ENCODE measurements at regions not wholly inside any gene's neighbourhood (a gene's known extent, or its start where the extent isn't known, plus 50 kb on each side); places are given as distances from the start of the nearest gene placed in this dataset.

DNA sequence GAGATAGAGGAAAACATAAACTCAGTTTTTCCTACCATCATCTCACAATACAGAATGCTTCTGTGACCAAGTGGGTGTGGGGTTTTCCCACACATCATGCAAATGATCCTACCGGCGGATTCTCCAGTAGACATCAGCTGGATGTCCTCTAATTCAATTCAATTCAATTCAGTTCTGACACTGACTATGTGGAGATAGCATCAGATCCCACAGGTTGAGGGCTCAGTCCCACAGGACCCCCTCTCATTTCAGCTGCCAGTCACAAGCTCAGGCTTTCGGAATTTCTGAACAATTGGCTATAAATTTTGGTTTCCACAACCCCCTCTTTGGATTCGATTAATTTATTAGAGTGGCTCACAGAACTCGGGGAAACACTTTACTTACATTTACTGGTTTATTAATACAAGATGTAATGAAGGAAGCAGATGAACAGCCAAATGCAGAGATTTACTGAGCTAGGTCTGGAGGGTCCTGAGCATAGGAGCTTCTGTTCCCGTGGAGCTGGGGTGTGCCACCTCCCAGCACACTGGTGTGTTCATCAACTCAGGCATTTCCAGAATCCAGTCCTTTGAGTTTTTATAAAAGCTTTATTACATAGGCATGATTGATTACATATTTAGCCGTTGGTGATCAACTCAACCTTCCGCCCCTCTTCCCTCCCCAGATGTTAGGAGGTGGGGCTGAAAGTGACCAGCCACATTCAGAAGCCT lies 350.1 kb downstream of the MYCN start:
- no peak for DNase-seq

DNA sequence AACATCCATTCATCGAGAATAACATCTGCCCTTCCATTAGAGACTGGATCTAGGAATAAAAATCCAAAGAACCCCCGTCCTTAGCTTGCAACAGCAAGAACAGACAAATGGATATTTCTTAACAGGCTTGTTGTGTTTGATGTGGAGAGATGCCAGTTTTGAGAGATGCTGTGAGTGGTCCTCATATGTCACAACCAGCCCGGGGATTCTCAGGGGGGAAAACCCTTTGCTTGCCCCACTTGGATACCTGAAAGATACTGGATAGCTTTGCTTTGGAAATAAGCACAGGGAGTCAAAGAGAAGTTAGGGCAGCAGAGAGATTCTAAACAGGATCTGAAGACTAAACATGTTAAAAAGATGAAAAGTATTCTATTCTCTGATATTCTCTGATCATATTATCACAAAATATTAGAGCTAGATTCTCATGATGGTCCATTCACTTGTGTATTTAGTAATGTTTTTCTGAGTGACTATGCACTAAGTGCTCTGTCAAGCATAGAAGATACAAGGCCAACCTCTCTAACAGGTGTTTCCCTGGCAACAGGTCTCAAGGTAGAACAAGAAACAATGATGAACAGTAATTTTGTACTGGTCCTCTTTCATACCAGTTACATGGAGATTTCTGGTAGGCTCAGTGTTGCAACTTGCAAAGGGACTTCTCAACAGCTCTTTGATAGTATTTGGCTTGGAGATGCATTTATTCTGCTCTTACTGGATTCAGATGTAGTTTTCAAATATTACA lies 348.2 kb downstream of the MYCN start:
- DNase-seq = no peak

DNA sequence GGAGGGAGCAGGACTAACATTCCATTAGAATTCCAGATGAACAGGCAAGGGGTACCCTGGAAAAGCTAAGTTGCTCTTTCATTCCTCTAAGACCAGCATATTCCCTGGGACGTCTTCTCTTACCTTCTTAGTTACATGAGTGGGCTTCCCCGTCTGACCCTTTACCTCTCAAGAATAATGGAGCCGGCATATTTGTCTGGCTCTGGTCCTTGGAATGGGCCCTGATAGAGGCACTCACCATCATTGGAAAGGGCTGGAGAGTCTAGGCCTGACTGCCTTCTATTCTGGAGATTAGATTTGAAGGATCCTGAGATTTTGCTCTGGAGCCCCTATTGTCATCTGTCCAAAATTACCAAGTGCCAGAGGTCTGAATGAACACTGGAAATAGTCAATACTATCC lies 347.5 kb downstream of the MYCN start:
- no peak for DNase-seq

DNA sequence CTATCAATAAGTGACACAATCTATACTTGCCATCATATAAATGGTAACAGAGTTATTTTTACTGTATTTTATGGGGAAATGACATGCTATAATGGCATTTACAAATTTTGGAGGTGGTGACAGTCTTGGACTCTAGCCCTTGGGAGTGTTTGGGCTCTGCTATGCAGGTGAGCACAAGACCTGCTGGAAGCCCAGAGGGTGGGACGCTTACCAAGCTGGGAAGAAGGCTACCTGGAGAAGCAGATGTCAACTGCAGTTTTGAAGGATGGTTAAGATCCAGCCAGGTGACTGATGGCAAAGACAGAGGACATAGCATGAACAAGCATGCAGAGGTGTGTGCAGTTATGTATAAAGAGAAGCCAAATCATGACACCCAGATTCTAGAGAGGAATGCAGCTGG lies 346.9 kb downstream of the MYCN start:
- no peak for DNase-seq

DNA sequence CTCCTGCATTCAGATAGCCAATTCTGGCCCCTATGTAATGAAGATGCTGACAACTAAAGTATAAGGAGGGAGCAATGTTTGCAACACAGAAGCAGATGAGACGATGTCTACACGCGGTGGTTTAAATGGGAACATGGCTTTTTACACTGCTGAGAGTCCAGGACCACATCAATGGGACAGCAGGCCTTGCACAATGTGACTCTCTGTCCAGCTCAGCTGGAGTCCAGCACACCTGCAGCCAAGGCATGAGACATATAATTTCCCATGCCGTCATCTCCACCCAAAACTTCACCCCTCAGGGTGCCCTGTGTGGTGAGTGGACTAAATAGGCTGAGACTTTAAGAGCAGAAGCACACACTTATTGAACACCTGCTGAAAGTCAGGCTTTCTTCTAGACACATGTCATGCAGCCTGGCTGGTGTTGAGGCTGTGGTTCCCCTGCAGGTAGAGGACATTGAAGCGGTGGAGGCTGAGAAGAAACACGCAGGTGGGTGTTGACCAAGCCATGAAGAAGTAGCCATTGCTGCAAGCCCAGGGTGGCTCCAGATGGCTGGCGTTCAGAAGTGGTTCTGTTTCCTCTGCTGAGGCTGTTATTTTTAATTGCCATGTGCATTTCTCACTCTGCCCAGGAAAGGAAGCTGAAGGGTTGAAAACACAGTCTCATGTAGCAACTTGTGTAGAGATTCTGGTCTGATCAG lies 345.6 kb downstream of the MYCN start:
- DNase-seq = no peak

DNA sequence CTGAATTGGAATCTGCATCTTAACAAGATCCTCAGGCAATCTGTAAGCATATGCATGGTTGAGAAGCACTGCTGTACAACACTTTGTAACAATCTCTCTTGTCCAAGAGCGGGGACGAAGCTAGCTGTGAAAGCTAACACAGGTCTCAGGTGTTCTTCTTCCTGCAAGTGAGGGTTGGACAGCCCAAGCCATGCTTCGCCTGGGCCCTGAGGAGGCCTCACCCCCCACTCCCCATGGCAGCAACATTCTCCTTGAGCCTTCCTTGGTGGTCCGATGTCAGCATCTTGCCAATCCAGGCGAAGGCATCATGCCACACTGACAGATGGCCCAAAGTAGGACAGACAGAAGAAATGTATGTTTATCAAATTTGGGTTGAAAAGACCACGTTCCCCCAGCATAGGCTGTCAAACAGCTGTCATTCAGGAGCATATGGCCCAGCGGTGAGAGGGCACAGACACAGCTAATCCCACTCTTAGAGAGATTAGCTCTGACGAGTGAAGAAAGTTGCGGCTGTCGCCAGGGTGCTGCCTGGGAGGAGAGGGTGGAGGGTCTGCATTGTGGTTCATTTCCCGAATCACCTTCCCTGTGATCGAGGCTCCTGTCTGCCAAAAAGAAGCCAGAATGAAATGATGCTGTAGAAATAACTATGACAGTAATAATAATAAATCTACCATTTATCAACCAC lies 344.7 kb downstream of the MYCN start:
- no peak for DNase-seq

DNA sequence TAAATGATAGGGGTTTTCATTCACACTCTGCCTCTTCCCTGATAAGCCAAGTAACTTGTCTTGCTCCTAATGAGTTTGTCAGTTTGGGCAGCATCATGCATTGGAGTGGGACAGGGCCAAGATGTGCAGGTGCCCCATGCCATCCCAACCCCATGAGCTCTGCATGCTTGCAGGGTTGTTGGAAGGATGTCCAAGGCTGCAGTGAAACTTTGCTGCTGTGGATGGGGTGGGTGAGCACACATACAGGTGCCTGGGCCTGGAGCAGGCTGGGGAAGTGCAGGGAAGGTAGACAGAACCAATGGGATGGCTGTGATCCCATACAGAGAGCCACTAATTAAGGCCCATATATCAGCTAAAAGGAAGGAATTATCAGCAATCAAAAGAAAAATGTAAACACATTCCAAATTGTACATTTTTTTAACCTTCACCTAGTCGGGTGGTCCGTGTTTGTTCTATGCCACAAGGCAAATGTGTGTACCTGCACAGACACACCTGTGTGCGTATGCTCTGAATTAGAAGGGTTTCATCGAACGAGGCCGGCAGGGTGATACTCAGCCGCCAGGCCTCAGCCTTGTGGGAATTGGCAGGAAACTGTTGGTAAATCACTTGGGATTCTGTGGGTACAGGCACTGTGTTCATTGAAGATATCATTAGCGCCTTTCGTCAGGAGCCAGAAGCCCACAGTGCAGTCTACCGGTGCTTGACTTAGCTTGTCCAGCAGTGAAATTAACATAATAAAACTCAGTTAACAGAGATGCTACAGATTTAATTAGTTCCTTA lies 342.9 kb downstream of the MYCN start:
- DNase-seq = no peak

DNA sequence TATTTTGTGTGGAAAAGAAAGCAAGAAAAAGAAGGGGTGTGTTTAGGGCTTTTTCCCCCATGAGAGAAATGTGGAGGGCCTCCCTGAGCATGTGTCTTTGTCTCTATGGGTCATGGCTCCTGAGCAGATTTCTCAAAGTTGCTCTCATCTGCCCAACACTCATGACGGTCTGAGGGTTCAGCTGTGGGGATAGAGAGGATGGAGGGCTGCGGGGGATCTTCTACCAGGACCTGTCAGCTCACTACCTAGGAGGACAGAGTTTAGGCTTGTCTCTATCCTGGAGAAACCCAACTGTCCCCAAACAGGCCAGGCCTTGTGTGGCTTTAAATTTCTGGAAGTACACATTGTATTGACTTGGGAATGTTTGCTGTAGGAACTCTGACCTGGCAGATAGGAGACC lies 342.2 kb downstream of the MYCN start:
- DNase-seq = no peak

DNA sequence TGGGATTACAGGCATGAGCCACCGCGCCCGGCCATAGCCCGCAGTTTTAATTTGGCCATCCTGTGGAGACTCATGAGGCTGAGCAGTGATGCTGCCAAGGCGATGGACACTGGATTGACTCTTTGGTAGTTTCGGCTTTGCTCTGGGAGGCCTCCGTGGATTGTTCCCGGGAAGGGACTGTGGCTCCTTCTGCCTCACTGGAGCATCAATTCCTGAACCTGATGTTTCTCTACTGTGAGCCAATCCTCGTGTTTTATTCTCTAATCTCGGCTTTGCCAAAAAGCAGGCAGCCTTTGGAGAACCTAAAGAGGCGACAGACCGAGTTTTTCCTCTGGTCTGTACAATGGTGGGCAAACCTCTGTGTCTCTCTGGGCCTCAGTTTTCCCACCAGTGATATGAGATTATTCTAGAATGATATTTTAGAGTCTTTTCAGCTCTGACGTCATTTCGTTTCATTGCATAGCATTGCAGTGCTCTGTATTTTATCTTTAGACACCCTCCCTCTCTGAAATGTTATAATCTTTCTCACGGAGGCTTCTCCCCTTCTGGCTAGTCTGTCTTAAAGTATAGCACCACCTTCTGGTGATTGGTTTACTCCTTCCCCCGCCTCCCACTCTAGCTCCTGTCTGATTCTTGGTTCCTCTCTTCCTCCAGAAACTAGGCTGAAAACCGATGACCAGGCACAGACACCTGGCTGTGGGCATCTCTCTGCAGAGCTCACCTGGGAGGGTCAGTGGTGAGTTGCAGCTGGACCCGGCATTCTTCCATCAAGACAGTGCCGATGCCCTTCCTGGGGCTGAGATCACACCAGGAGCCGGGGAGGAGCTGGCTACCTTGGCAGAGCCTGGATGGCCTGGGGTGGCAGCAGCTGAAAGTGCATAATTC lies 341.3 kb downstream of the MYCN start:
- no peak for DNase-seq

DNA sequence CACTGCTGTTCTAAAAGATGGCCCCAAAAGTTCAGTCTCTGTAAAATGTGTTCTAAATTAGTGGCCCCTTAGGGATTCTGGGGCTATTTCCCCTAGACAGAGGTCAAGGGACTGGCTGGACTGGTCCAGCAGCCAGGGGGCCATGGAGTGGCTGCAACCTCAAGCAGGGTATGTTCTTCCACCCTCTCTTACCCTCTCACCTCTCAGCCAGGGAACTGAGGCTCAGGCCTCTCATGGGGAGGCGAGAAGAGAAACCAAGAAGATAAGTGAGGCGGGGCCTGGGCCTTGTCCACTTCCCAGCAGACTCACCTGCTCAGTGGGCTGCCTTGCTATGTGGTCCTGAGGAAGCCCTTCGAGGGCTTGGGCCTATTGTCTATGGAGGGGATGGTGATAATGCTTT lies 339.7 kb downstream of the MYCN start:
- DNase-seq = no peak

DNA sequence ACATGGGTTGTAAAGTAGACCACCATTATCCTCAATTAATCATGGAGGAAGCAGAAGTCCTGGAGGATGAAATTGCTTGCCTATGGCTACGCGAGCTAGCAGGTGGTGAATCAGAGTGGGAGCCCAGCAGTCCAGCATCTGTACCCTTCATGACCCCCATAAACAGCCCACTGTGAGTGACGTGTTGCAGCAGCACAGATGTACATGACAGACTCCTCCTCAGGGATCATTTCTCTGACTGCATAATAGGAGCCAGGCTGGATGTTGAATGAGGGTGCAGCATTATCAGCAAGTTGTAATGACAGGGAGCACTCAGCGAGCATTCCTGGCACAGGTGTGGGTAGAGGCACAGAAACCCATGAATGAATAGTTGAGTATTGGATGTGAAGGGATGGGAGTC lies 339.3 kb downstream of the MYCN start:
- DNase-seq = no peak

DNA sequence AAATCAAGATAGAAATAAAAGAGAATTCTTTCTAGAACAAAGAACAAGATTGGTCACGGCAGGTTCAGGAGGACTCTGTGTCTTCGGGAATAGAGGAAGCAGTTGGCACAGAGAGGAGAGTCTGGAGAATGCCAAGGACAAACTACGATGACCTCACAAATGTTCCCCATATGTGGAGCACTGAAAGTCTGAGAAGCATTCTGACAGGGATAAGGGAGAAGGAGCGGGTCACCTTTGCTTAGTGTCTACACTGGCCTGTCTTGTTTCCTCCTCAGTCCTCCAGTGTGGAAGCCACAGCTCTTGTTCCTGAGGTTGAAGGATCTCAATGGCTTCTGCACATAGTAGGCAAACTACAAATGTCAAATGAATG lies 338.8 kb downstream of the MYCN start:
- no peak for DNase-seq

DNA sequence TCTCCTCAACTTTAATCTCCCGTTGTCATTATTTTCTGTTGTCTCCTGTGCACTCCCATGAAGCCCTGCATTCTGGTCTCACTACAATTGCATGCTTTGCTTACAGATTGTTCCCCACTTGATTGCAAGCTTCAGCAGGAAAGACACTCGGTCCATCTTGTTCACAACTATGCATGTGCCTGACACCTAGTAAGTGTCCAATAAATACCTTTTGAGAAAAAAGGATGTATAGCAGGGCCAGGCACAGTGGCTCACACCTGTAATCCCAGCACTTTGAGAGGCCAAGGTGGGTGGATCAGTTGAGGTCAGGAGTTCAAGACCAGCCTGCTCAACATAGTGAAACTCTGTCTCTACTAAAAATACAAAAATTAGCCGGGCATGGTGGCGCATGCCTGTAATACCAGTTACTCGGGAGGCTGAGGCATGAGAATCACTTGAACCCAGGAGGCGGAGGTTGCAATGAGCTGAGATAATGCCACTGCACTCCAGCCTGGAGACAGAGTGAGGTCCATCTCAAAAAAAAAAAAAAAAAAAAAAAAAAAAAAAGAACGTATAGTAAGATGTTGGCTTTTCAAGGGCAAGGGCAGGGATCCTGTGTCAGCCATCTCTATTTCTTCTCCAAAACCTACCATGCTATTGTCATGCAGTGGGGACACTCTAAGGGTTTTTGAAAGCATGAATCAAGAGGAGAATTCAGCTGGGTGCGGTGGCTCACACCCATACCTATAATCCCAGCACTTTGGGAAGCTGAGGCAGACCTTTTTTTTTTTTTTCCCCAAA lies 338.3 kb downstream of the MYCN start:
- no peak for DNase-seq

DNA sequence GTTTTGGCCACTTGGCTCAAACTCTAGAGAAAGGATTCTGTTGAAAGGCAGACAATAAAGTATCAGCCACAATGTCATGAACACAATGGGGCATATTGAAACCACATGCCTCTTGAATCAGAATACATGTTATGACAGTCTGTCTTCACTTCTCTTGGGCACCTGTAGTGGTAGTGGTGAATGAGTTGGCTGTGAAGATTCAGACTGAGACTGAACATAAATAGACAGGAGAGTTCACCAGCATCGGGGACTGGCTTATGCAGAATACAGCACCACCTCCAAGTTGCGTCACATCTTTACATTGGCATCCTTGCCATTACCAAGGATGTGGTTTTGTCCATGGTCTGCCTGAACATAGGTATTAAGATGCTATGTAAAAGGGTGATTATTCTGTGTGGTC lies 336.8 kb downstream of the MYCN start:
- no peak for DNase-seq

DNA sequence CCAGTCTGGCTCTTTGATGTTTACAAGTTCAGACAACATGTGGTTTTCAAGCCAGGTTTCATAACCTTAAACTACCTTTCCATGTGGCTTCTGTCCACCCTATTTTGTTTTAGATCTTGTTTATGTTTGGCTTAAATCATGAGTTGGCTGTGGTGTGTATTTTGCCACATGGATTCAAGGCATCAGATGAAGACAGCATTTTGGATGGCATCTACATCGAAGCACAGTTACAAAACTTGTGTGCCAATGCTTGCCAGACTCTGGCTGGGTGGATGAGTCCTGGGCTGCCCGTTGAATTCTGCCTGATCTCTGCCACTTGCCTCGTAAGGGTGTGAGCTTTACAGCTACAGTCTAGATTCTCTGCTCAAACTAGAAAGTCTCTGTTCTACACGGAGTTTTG lies 335.3 kb downstream of the MYCN start:
- no peak for DNase-seq

DNA sequence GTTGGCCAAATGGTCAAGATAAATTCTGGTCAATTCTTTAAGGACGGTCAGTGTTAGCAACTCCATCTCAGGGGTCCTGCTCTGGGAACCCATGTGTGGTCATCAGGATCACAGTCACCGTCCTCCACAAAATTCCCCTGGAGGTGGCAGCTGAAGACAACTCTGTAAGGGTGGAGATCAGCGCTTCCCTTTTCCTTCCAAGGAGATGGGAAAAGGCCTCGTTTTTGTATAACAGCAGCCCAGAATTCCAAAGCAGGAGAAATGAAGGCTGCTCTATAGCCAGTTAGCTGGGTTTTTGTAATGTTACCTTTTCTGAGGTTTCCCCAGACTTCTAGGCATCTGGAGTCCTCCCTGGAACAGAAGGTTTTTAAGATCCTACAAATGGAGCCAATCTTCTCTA lies 334.8 kb downstream of the MYCN start:
- no peak for DNase-seq

DNA sequence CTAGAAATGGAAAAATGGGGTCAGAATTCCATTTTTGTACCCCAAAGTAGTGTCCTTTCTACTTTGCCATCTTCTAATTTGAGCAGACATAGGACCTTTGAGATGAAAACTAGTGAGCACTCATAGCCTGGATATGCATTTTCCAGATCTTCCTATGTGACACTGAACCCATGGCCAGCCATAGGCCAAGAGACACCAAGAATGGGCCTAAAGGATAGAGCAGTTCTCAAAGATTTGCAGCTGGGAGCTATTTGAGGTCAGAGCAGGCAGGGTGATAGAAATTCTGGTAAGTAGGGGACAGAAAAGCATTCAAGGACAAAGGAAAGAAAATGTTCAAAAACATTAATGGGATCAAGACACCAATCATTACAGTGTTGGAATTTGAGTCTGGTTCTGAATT lies 332.8 kb downstream of the MYCN start:
- no peak for DNase-seq

DNA sequence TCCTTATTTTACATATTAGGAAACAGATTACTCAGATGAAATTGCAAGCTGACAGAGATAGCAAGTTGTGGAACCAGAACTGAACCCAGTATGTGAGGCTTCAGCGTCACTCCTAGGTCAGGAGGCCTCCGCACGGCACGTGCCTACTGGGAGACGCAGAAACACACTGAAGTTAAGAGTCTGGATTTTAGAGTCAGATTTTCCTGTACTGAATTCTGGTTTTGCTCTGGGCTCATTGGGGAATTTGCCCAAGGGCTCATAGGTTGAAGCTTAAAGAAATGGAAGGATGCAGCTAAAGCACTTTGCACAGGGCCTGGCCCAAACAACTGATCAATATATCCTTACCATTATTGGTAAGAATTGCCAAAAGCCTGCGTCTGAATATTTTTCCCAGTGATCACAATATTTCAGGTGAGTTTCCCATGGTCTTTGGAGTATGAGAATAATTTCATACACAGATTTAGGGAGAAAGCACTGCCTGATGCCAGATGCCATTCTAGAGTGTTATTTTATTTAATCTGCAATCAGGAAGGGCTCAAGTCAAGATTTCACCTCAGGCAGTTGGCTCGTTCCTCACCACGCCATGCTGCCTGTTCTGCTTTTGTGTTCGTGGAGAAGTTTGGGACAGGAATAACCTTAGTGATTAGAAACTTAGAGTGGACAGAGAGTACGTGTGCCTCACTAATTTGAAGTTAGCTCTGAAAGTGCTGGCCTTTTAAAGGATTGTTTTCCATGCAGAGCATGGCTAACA lies 331.9 kb downstream of the MYCN start:
- no peak for DNase-seq

DNA sequence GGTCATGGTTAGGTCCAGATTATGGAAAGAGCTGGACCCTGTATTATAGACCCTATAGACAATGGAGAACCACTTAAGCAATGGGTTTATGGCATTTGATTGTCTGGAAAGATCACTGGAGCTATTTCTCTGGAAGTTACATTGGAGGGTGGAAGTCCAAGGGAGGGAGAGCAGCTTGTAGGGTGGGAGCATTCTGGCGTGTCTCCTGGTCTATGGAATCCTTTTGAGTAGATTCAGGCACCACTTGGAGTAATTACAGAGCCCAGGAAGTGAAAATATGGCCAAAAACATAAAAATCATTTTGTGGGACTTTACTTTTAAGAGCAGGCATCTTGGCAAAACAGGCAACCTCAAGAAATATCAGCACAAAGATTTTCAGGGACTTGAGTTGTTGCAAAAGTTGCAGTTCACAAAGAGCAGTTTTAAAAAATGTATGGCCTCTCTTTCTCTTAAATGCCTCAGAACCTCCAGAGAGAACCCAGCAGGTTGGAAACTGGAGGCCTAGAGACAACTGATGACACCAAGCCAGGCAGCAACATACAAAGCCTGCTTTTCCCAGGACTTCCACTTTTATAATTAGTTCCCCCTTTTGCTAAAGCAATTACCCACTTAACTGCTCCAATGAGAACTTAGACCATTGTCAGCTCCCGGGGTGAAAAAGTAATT lies 331.0 kb downstream of the MYCN start:
- DNase-seq = no peak

DNA sequence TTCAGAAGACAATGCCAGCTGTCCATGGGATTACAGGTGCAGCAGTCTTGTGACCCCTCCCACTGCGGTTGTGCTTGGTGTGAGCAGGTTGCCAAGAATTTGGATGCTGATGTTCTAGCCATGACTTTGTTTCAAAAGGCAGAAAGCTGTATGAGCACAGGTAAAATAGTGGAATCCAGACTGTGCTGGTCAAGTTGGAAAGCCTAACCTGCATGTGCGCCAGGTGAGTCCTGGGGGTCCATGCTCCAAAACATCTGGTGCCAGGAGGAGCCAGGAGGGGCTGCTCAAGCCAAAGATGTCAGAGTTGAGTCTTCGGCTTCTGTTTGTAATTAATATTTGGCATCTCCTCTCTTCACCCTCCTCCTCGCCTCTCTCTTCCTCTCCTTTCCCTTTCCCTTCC lies 330.1 kb downstream of the MYCN start:
- DNase-seq = no peak

Measured in effector CD4-positive, alpha-beta T cell (primary cell).